DMS53 treated with DMSO at 0.1 percent for 48 hours (cell line): ENCODE measurements at regions not wholly inside any gene's neighbourhood (a gene's known extent, or its start where the extent isn't known, plus 50 kb on each side); places are given as distances from the start of the nearest gene placed in this dataset.

Experiments used
- DNase-seq: peaks from one replicate; lab custom pipeline; 2025; ENCODE audit not compliant: unreplicated experiment; lab: John Stamatoyannopoulos, UW

- DNase-seq: no peak
These were observed 67.1 kb downstream of the ENGASE start for GRCh38 chr17:79141578-79142355.

GRCh38 chr17:79138826-79139225, 64.2 kb downstream of the ENGASE start:
- no peak for DNase-seq

- DNase-seq: no peak
These were observed 63.2 kb downstream of the ENGASE start for GRCh38 chr17:79137789-79138165.

GRCh38 chr17:79137015-79137788, 62.6 kb downstream of the ENGASE start:
- no peak for DNase-seq

- no peak for DNase-seq
These were observed 62.0 kb downstream of the ENGASE start for GRCh38 chr17:79136596-79136995.
